ENCODE measurements at regions not wholly inside any gene's neighbourhood (a gene's known extent, or its start where the extent isn't known, plus 50 kb on each side); places are given as distances from the start of the nearest gene placed in this dataset.
"Not testable (repeated sequence)": the region's sequence is repeated elsewhere in the genome, so short reads cannot be mapped to it uniquely, and the experiment has no call there.

DNA sequence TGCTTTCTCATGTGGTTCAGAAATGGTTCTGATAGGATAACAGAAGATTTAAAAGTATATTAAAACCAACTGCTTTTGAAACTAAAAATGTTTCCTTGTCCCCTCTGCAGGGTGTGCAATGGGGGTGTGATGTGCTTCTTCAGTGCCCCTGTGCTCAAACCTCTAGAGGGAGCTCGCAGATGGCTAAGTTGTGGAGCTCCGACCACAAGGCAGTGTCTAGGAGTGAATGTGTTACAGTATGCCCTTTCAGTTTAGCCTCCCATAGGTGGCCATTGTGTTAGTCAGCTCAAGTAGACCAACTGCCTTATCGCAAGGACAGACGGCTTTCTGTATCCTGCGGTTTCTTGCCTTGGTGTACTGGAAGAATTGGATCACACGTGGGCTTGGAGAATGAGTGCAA, 130.5 kb downstream of the TENT5D start:
- no peak overlapping the region for H3K4me3 ChIP-seq (ENCODE audit: severe bottlenecking)
- no peaks in the 10 kb centered on the region for H3K27me3 ChIP-seq (ENCODE audit: insufficient read depth, poor library complexity, severe bottlenecking)
- no peak overlapping the region for H3K27ac ChIP-seq (ENCODE audit: poor library complexity, severe bottlenecking)
- H3K9me3 ChIP-seq (ENCODE audit: severe bottlenecking): no peaks in the 10 kb centered on the region
- H3K36me3 ChIP-seq (ENCODE audit: low read depth): no peaks in the 10 kb centered on the region
- ATAC-seq (ENCODE audit: low read depth) (no peak), DNase-seq (ENCODE audit: low spot score) (no peak)
- no peaks in the 10 kb centered on the region for H3K4me1 ChIP-seq (ENCODE audit: insufficient read depth, poor library complexity, severe bottlenecking)
- TF ChIP-seq, protein P1, sequence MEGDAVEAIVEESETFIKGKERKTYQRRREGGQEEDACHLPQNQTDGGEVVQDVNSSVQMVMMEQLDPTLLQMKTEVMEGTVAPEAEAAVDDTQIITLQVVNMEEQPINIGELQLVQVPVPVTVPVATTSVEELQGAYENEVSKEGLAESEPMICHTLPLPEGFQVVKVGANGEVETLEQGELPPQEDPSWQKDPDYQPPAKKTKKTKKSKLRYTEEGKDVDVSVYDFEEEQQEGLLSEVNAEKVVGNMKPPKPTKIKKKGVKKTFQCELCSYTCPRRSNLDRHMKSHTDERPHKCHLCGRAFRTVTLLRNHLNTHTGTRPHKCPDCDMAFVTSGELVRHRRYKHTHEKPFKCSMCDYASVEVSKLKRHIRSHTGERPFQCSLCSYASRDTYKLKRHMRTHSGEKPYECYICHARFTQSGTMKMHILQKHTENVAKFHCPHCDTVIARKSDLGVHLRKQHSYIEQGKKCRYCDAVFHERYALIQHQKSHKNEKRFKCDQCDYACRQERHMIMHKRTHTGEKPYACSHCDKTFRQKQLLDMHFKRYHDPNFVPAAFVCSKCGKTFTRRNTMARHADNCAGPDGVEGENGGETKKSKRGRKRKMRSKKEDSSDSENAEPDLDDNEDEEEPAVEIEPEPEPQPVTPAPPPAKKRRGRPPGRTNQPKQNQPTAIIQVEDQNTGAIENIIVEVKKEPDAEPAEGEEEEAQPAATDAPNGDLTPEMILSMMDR (IDR thresholded peaks at IDR 0.05; ENCODE audit: poor library complexity, severe bottlenecking): no peak

- Histone ChIP-seq H3K36me3 (ENCODE audit: low read depth) (no peaks in the 10 kb centered on the region), H3K4me3 (ENCODE audit: severe bottlenecking) (no peak overlapping the region), H3K4me1 (ENCODE audit: insufficient read depth, poor library complexity, severe bottlenecking) (no peaks in the 10 kb centered on the region), H3K27ac (ENCODE audit: poor library complexity, severe bottlenecking) (no peak overlapping the region), H3K9me3 (ENCODE audit: severe bottlenecking) (no peaks in the 10 kb centered on the region), H3K27me3 (ENCODE audit: insufficient read depth, poor library complexity, severe bottlenecking) (no peaks in the 10 kb centered on the region)
- ATAC-seq (ENCODE audit: low read depth): no peak
- TF ChIP-seq, protein P1 (IDR thresholded peaks at IDR 0.05; ENCODE audit: poor library complexity, severe bottlenecking): no peak
- no peak for DNase-seq (ENCODE audit: low spot score)
Observed at GRCh38 chrX:80556148-80556547, 135.9 kb downstream of the TENT5D start.

- no peak overlapping the region for H3K27ac ChIP-seq (ENCODE audit: poor library complexity, severe bottlenecking)
- ATAC-seq (ENCODE audit: low read depth) (no peak), DNase-seq (ENCODE audit: low spot score) (no peak)
- H3K9me3 ChIP-seq (ENCODE audit: severe bottlenecking): no peaks in the 10 kb centered on the region
- no peak overlapping the region for H3K4me3 ChIP-seq (ENCODE audit: severe bottlenecking)
- H3K4me1 ChIP-seq (ENCODE audit: insufficient read depth, poor library complexity, severe bottlenecking): no peaks in the 10 kb centered on the region
- H3K27me3 ChIP-seq (ENCODE audit: insufficient read depth, poor library complexity, severe bottlenecking): no peaks in the 10 kb centered on the region
- no peaks in the 10 kb centered on the region for H3K36me3 ChIP-seq (ENCODE audit: low read depth)
- TF ChIP-seq, protein P1 (IDR thresholded peaks at IDR 0.05; ENCODE audit: poor library complexity, severe bottlenecking): no peak
Observed at GRCh38 chrX:80572636-80573035, 152.4 kb downstream of the TENT5D start.

DNA sequence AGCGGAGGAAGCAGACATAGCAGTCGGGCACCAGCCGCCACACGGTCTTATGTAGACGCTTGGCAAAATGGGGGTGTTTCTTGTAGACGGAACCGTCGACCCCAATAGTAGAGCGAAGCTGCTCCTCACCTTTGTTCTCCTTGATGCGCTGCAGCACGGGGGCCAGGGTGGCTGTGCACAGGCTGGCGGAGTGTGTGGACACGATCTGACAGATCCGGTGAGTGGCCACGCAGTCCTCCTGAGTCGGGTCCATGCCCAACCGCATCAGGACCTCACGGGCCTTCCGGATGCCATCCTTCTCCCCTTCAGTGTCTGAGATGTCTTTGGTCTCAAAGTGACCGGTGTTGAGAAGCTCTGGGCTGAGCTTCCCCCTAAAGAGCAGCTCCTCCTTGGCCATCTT, 153.0 kb downstream of the TENT5D start:
- no peak for DNase-seq (ENCODE audit: low spot score)
- no peak overlapping the region for H3K4me3 ChIP-seq (ENCODE audit: severe bottlenecking)
- no peaks in the 10 kb centered on the region for H3K4me1 ChIP-seq (ENCODE audit: insufficient read depth, poor library complexity, severe bottlenecking)
- ATAC-seq (ENCODE audit: low read depth): no peak
- TF ChIP-seq, protein P1 (IDR thresholded peaks at IDR 0.05; ENCODE audit: poor library complexity, severe bottlenecking): no peak
- no peaks in the 10 kb centered on the region for H3K9me3 ChIP-seq (ENCODE audit: severe bottlenecking)
- no peaks in the 10 kb centered on the region for H3K36me3 ChIP-seq (ENCODE audit: low read depth)
- H3K27ac ChIP-seq (ENCODE audit: poor library complexity, severe bottlenecking): no peak overlapping the region
- H3K27me3 ChIP-seq (ENCODE audit: insufficient read depth, poor library complexity, severe bottlenecking): no peaks in the 10 kb centered on the region

DNA sequence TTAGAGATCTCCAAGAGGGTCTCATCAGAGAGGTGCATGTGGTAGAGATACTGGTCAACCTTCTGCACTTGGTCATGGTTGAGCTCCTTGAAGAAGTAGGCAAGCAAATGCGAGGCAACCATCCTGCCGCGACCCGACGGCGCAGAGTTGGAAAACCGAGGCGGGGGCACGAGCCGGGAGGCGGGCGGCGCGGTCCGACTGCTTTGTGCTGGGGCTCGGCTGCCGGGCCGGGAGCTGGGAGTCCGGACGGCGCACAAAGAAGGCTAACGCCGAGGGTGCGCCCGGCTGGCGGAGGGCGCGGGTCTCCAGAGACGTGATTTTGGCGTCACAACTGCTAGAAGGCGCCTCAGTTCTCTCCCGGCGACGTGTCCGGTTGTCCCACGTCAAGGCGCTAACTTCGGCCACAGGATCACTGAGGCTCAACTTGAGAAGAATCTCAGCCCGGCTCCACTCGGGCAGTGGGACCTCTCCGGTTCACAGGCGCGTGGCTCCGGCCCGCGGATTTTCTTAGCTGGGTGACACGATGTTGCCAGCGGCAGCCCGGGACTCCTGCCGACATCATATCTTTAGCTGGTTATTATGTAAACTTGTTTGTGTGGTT, 154.3 kb downstream of the TENT5D start:
- H3K4me1 ChIP-seq (ENCODE audit: insufficient read depth, poor library complexity, severe bottlenecking); H3K27me3 ChIP-seq (ENCODE audit: insufficient read depth, poor library complexity, severe bottlenecking); H3K27ac ChIP-seq (ENCODE audit: poor library complexity, severe bottlenecking); H3K9me3 ChIP-seq (ENCODE audit: severe bottlenecking); H3K36me3 ChIP-seq (ENCODE audit: low read depth); H3K4me3 ChIP-seq (ENCODE audit: severe bottlenecking); DNase-seq (ENCODE audit: low spot score); ATAC-seq (ENCODE audit: low read depth): not testable (repeated sequence)

All from RWPE2 (cell line).